HG03571 (cell line): ENCODE measurements at regions not wholly inside any gene's neighbourhood (a gene's known extent, or its start where the extent isn't known, plus 50 kb on each side); places are given as distances from the start of the nearest gene placed in this dataset.
"Not testable (repeated sequence)": the region's sequence is repeated elsewhere in the genome, so short reads cannot be mapped to it uniquely, and the experiment has no call there.

Experiments used
- ATAC-seq: cut with Tn5 transposase; IDR thresholded peaks from one replicate; pipeline ENCODE4 v1.9.1; 2021; ENCODE audit not compliant: unreplicated experiment

DNA sequence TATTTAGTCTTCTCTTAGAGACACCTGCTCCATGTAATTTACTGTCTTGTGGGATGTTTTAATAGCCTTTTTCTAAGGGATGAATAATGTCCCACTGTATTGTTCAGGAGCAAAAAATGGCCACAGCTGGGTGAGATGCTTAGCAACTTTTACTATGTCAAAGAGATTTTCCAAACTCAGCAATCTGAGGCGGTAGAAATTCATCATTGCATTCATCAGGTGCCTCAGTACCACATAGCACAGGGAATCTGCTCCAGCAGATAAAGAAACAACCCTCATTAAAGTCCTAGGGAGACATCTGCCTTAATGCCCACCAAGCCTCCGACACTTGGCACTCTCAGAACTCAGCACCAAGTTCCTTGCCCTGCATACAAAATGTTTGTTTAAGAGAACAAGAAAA, 266.9 kb downstream of the SIPA1L2 start:
- no peak for ATAC-seq

DNA sequence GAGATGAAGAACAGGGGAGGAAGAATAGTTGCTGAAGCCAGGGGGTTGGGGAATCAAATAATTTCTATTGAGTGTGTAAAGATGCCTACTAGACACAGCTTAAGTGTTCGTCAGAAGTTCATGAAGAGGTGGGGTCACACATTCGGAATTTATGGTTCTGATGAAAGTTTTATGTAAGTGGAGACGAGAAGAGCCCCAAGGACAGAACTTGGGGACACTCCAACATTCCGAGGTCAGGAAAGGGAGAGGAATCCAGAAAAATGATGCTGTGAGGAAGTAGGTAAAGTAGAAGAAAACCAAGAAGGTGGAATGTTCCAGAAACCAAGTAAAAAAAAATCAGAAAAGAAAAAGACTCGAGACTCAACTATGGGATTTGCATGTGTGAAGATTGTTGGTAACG, 272.5 kb downstream of the SIPA1L2 start:
- ATAC-seq, result no peak

DNA sequence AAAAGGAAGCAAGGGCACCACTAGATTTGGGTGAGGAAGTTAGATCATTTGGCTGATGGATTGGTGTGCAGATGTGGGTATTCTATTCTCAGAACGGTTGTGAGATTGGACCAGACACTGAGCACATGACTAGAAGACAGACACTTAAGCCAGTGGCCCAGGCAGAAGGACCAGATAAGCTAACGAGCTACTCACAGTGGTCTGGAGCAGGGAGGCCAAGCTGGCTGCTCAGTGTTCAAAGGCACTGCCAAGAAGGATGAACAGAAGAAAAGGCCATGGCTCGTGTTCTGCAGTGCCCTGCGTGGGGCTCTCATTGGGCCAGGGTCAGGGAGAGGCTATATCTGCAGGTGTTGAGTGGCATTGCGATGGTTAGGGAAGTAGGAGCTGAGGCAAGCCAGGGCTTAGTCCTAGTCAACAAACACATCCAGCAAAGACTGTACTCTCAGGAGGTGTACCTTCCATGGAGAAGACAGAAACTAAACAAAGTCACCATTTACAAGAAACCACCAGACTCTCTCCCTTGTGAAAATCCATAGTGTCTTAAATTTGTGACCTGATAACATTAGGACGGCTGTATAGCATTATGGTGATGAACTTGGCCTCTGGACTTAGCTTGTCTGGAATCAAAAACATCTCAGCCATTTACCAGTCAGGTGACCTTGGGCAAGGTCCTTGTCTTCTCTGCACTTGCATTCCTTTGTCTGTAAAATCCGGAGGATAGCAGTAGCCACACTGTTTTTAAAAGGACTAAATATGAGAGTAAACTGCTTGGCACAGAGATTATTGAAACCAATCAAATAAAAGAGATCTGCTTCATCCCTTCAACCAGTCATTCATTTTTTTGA, 274.5 kb downstream of the SIPA1L2 start:
- no peak for ATAC-seq

DNA sequence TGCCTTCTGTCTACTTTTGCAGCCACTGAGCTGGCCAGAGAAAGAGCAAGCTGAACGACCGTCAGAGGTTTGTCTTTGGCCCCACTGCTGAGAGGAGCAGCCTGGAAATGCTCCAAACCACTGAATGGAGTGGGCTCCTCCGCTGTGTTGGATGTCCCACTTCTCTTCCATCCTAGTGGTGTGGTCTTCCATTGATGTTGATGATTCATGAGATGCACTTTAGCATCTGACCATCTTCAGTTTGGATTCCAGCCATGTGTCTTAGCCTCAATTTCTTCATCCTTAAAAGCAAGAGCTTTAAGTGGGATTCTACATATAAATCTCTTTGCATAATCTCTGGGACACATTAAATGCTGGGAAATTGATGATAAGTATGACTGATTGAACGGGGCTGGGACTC, 276.9 kb downstream of the SIPA1L2 start:
- no peak for ATAC-seq

DNA sequence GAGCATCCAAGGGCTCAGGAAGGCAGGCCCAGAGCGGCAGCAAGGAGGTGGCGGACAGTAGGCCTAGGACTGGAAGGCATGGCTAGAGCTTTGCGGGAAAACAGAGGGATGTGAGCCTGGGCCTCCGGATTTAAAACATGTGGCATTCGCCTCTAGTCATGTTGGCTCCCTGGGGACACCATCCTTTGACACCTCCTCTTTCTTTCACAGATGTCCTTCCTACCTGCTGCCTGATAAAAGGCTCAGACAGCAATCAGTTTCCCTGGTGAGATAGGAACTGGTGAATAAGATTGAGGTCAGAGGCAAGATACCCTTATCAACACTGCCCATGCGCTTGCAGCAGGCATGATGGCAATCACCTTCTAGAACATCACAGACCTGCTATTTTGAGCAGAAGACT, 277.6 kb downstream of the SIPA1L2 start:
- ATAC-seq, result no peak

DNA sequence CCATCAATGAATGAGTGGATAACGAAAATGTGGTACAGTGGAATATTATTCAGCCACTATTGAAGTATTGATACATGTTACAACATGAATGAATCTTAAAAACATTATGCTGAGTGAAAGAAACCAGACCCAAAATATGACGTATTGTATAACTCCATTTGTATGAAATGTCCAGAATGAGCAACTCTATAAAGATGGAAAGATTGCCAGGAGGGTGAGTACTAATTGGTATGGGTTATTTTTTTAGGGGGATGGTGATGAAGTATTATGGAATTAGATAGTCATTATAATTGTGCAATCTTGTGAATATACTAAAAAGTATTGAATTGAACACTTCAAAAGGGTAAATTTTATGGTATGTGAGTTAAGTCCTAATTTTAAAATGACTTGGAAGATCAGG, 278.6 kb downstream of the SIPA1L2 start:
- no peak for ATAC-seq

DNA sequence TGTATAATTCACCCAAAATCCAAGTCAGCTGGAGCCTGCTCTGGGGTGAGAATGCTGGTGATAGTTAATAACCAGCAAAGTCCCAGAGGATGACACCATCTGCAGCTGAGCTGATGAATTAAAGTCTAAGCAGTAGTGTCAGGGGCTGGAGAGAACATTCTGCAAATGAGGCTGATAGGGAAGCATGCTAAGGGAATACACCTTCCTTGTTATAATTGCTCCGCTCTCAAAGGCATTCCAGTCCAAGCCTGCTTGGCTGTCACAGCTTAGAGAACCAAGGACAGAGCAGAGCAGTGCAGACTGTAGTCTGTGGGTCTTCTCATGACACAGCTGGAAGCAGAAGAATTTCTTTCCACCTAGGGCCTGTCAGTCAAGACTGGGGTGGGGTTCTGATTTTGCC, 283.1 kb downstream of the SIPA1L2 start:
- ATAC-seq, result no peak

DNA sequence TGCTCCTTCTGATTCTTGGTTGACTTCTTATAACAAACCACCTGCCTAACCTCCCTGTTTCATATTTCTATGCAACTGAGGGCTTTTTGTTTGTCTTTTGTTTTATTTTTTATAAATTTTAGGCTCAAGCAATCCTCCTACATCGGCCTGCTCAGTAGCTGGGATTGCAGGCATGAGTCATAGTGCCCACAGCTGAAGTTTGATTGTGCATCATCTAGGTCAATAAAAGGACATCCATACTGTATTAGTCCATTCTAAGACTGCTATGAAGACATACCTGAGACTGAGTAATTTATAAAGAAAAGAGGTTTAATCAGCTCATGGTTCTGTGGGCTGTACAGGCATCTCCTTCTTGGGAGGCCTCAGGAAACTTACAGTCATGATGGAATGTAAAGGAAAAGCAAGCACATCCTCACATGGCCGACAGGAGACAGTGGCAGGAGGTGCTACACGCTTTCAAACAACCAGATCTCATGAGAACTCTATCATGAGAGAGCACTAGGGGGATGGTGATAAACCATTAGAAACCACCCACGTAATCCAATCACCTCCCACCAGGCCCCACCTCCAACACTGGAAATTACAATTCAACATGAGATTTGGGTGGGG, 285.0 kb downstream of the SIPA1L2 start:
- no peak for ATAC-seq

DNA sequence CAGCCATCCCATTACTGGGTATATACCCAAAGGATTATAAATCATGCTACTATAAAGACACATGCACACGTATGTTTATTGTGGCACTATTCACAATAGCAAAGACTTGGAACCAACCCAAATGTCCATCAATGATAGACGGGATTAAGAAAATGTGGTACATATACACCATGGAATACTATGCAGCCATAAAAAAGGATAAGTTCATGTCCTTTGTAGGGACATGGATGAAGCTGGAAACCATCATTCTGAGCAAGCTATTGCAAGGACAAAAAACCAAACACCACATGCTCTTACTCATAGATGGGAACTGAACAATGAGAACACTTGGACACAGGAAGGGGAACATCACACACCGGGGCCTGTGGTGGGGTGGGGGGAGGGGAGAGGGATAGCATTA, 285.7 kb downstream of the SIPA1L2 start:
- ATAC-seq, result not testable (repeated sequence)

DNA sequence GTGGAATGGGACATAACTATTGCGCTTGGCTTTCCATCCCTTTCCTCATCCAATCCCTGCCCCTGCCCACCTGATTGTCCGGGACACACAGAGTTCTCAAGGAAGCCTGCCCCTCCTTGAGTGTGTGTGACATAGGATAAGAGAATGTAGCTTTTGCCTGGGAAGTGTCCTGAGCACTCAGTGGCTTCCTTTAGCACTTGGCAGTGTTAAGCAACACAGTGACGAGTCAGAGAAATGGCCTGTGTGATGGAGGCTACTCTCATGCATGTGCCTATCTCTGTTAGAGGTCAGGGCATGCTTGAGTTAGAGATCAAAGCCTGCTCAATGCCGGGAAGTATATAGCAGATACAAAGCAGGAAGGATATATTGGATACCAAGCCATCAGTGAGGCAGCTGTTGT, 289.5 kb downstream of the SIPA1L2 start:
- ATAC-seq, result no peak

DNA sequence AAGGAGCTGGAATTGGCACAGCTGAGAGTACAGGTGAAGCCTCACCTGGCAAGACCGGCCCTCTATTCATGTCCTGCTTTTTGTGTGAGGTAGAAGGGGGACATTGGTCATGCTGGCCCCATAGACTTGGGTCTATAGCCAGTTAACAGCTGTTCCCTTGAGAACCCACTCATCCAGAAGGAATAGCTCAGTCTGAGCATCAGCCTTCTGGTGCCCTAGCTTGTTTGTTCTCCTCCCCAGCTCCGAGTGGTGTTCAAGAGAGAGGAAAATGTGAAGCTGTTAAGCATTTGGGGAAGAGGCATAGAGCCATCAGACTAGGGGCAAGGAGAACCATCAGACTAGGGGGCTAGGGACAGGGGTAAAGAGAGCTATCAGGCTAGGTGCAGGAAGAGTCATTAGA, 290.9 kb downstream of the SIPA1L2 start:
- ATAC-seq, result no peak

DNA sequence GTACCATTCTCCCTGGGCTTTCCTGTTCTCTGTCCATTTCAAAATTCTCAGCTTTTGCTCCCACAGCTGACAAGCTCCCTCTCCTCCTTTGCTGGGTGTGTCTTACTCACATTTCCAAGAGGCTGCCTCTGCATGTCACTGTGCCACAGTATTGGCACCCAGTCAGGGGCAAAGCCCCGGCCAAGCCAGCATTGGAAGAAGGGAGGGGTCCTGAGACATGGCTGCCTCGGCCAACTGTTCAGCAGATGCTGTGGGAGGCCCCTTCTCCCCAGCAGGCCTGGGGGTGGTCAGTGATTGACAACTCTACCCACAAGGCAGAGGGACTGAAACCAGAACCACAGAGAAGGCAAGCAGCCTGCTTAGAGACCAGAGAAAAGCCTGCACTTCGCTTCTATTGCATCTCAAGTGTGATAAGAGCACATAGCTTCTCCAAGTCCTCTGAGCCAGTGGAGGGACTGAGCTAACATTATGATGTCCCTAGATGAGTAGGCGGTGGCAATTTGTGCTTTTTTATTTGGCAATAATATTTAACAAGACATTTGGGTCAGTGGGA, 294.1 kb downstream of the SIPA1L2 start:
- ATAC-seq, result no peak

DNA sequence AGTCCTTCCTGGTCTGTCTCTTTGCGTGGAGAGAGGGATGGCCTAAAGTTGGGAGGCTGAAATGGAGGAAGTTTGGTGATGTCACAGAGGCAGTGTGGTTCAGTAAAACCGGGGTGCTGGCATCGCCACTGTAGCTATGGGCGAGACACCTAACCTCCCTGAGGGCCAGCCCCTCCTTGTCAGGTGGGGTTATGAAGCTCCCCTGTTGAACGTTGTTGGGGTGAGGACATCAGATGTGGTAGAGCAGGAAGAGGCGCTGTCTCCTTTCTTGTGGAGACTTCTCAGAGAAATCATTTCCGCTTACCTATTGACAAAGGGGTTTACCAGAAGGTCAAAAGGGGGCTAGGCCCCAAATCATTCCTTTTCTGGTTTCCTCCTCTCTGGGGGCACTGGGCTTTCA, 294.7 kb downstream of the SIPA1L2 start:
- ATAC-seq, result no peak

DNA sequence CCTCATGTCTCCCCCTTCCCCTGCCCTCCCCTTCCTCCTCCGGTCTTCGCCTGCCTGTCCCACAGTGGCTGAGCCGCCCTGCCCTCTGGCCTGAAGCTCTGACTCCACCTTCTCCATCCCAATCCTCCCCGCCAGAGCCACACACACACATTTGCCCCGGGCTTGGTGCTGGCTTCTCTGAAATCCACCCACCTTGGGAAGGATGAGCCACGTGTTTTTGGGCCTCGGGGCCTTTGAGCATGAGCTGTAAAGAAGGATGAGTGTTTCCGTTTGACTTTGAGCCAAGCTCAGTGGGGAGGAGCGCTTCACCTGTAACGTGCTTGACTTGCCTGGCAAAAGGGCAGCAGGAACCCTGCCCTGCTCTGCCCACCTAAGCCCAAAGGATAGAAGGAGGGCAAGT, 295.1 kb downstream of the SIPA1L2 start:
- no peak for ATAC-seq

DNA sequence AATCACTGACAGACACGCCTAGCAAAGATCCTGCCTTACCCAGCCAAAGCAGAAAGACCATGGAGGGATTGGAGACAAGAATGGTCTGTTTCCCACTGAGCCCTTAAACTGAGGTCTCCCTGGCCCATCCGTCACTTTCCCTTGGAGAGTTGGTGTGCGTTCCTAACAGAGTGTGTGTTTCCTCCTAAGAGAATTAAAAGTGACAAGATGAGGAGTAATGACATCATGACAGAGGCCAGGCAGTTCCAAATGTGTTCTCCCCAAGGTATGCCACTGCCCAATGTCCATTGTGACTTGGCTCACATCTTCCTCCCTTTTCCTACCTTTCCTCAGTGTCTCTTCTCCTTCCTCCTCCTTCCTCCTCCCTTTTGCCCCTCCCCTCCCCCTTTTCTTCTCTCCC, 295.7 kb downstream of the SIPA1L2 start:
- no peak for ATAC-seq

DNA sequence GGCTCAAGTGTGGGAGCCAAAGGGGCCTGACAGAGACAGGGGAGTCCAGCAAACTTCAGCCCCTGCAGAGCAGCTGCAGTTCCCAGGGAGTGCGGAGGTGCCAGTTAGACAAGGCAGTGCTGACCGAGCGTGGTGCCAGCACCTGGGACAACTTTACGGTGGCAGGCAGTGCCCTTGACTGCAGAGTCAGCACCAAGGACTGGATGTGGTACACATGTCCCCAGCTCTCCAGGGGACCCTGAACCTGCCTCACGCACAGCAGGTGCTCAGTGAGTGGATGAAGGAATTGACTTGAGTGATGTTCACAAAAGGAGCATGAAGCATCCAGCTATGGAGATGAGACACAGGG, 296.5 kb downstream of the SIPA1L2 start:
- no peak for ATAC-seq

DNA sequence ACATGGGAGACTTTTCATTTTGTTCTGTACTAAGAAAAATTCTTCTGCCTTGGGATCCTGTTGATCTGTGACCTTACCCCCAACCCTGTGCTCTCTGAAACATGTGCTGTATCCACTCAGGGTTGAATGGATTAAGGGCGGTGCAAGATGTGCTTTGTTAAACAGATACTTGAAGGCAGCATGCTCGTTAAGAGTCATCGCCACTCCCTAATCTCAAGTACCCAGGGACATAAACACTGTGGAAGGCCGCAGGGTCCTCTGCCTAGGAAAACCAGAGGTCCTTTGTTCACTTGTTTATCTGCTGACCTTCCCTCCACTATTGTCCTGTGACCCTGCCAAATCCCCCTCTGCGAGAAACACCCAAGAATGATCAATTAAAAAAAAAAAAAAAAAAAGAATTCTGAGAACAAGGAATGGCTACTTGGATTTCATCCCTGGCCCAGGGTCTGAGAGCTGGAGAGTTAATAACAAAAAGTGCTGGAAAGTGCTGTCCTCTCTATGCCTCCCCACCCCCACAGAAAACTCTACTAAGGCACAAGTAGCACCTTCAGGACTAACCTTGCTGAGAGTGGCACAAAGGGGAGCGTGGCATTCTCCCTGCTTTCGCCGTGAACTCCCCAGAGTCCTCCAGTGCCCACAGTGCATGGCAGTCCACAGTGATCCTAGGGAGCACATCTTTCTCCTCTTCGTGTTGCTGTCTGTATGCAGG, 297.1 kb downstream of the SIPA1L2 start:
- ATAC-seq, result not testable (repeated sequence)

DNA sequence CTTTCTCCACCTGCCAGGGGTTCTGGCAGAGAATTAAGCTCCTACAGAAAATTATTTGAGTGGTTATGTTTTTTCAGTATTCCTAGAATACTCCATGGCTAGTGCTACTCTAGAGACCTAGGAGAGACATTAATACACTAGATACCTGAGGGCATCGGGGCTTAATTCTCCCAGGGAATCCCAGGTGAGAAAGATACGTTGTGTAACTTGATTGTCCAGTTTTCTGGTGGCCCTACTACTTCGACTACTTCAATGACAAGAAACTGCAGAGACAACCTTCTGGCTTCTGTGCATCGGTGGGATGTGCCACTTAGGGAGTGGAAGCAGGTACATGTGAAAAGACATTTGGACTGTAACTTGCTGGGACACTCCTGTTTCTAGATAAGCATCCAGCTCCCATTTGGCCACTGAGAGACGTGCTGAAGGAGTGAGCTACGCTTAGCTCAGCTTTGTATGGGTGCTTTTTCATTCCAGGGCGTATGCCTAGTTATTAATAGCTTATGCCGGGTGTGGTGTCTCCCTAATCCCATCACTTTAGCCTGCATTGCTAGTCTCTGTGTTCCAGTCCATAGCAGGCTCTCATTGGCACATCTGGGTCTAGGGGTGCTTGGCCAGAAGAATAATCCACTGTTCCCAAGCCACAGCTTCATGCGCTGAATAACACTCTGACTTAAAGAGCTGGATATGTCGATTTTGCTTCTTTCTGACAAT, 300.7 kb downstream of the SIPA1L2 start:
- no peak for ATAC-seq

DNA sequence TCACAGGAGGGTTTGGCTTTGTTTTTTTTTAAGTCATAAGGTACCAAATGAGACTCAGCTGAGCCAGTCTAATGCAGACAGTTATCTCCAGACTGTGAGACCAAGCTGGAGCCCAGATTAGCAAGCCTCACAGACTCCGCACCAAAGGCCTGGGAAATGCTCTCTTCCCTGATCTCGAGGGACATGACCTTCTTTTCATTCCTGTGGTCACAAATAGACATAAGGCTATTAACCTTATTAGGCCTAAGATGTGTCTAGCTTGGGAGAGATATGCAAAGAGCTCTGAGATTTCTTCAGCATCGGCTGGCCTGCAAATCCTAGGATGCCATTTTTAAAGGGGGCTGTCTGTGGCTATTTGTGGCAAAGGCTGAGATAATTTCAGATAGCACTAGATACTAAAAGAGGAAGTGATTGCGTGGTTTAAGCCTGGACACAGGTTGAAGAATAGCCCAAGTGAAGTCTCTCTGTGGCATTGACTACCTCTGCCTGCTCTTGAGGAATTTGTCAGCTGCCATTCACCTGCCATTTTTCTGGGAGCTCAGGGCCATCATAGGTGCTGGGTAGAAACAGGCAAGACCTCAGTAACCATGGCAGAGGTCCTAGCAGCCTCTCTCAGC, 301.3 kb downstream of the SIPA1L2 start:
- no peak for ATAC-seq

DNA sequence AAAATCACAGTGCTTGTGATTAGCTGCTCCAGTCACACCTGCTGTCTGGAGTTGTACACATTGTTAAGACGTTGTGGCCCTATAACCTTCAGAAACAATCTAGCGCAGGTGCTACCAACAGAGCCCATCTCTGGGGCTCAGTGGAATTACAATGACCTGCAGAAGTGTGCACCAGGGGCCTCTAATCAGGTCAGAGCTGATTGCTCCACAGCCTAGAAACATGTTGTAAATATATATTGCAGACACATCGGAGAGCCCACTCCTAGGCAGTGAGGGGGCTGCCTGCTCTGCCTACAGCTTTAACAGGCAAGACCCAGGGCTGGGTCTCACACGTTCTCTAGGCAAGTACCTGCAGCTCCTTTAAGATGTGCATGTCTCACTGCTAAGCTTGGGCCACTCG, 302.0 kb downstream of the SIPA1L2 start:
- ATAC-seq, result no peak

DNA sequence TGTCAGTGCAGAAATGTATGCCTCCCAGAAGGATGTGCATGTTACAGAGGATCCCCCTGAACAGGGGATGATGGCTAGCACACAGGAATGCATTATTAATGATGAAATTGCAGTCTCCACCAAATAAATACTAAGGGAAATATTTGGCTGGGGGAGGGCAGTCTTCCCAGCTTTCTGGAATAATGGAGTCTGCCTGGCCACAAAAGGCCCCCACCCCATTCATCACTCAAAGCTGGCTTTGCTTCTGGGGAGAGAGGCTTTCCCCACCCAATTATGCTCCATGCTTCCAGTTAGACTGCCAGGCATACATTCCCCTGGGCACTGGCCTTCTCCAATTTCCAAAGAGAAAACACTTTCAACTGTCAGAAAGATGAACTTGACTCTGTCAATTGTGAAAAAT, 302.7 kb downstream of the SIPA1L2 start:
- ATAC-seq, result no peak
